ENCODE measurements at regions not wholly inside any gene's neighbourhood (a gene's known extent, or its start where the extent isn't known, plus 50 kb on each side); places are given as distances from the start of the nearest gene placed in this dataset.
A peak's percentile ranks its signal among the peaks of the same experiment; 100 is the strongest.

GRCh38 chr10:117488004-117488403 lies 54.5 kb upstream of the EMX2 start (continued):
- TF ChIP-seq ZNF142 (CRISPR knock-in tag; IDR thresholded peaks at IDR 0.05) (no peak), ZBTB49 (CRISPR knock-in tag; IDR thresholded peaks at IDR 0.05; ENCODE audit: borderline replicate concordance) (no peak), JUND (CRISPR knock-in tag; IDR thresholded peaks at IDR 0.05) (no peak), MXD4 (CRISPR knock-in tag; IDR thresholded peaks at IDR 0.05) (no peak), SRF (IDR thresholded peaks at IDR 0.05; ENCODE audit: low read depth, low read length) (no peak), HNF4A (CRISPR knock-in tag; IDR thresholded peaks at IDR 0.05) (peak; percentile 75), ZNF280B (CRISPR knock-in tag; IDR thresholded peaks at IDR 0.05; ENCODE audit: borderline replicate concordance) (no peak), ARID5B (CRISPR knock-in tag; IDR thresholded peaks at IDR 0.05) (peak; percentile 58), ZNF607 (CRISPR knock-in tag; IDR thresholded peaks at IDR 0.05; ENCODE audit: borderline replicate concordance) (no peak), HDAC2 (CRISPR knock-in tag; IDR thresholded peaks at IDR 0.05) (0 out of 2 replicates have a peak, but pooled peaks have one; percentile 11), HNRNPL (IDR thresholded peaks at IDR 0.05; ENCODE audit: low read depth, low read length) (no peak), MAFG (CRISPR knock-in tag; IDR thresholded peaks at IDR 0.05) (no peak), NR1H2 (CRISPR knock-in tag; IDR thresholded peaks at IDR 0.05; ENCODE audit: borderline replicate concordance, low read depth) (no peak), HINFP (CRISPR knock-in tag; IDR thresholded peaks at IDR 0.05; ENCODE audit: low read depth) (no peak)

Measured in HepG2 (cell line).